ENCODE measurements at regions not wholly inside any gene's neighbourhood (a gene's known extent, or its start where the extent isn't known, plus 50 kb on each side); places are given as distances from the start of the nearest gene placed in this dataset.

DNA sequence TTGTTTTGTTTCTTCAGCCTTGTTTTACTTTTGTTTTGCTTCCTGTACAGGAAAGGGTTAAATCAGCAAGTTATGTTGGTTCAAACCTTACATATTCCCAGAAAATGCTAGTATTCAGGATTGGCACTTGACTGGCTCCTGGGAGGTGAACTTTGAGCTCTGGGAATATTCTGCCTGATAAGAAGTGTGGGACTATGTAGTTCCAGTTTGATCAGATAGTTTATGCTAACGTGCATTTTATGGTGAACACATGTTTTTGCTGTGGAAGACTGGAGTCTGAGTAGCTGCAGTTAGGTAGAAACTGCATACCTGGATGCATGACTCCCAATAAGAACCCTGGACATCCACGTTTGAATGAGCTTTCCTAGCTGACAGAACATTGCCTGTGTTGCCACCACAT is 603.1 kb upstream of the HS6ST1 start:
- DNase-seq (ENCODE audit: low spot score), result no peak
- intact Hi-C loops (cut with DNase I), result no loop called here

DNA sequence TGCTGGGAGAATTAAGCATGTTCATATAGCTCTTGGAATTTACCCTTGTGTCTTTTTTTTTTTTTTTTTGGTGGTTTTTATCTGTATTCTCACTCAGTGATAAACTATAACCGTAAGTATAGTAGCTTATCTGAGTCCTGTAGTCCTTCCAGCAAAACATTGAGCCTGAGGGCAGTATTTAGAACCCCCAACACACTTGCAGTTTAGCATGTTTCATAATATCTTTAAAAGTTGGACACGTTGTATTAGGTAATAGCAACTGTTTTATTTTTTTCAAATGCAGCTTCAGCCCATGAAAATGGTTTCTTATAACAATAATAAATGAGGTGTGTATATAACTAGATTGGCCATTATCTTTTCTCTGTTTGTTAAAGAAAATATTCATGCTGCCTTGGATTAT is 603.5 kb upstream of the HS6ST1 start:
- intact Hi-C loops (cut with DNase I), result no loop called here
- no peak for DNase-seq (ENCODE audit: low spot score)

DNA sequence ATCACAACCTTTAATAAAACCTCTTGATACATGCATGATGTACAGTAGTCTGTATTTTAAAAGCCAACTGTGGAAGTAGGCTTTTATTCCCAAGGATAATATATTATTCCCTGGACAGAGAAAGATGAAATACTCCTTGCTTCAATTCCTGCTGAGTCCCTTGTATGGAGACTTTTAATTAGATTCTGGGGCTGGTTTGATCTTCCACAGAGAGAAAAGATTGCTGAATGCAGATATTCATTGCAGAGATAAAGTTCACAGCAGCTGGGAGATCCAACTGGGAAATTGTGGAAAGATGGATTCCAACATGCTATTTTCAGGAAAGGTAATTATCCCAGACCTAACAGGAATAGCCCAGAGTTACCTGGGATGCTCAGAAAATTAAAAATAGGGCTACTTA is 607.0 kb upstream of the HS6ST1 start:
- no peak for DNase-seq (ENCODE audit: low spot score)
- intact Hi-C loops (cut with DNase I), result no loop called here

DNA sequence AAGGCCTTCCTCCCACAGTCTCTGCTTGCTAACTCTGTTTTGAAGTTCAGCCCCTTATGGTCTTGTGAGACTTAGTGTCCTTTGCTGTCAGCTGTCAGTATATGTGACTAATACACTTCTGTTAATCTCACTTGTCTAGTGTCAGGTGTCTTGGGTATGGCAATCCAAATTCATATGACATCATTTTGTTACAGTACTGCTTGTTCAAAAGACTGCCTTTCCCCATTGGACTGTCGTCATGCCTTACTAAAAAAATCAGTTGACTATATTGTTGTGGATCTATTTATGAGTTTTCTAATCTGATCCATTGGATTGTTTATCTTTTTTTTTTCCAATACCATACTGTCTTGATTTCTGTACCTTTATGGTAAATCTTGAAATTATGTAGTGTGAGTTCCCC is 611.4 kb upstream of the HS6ST1 start:
- DNase-seq (ENCODE audit: low spot score), result no peak
- intact Hi-C loops (cut with DNase I), result no loop called here

DNA sequence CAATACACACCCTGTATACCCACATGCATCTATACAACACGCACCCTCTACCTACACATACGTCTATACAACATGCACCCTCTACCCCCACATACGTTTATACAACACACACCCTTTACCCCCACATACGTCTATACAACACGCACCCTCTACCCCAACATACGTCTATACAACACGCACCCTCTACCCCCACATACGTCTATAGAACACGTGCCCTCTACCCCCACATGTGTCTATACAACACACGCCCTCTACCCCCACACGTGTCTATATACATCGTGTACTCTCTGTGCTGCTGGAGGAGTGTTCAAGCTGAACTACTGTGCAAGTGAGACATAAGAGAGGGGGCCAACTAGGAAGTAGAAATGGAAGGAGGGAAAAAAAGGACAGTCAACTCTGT is 621.7 kb upstream of the HS6ST1 start:
- no peak for DNase-seq (ENCODE audit: low spot score)
- intact Hi-C loops (cut with DNase I), result no loop called here

DNA sequence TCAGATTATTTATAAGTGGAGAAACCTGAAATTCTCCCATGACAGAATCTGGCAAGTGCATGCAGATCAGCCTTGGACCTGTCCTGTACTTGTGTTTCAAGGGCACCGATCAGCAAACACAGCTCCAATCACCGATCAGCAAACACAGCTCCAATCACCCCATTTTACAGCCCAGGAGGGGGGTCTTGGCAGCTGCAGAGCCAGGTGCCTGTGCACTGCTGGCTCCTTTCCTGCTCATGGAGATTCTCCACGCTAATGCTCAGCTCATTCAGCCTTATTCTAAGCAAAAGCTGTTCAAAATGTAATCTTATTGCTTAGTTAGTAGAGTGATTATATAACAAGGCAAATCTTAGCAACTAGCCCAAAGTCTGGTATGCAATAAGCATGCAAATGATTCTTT is 623.1 kb upstream of the HS6ST1 start:
- intact Hi-C loops (cut with DNase I), result no loop called here
- DNase-seq (ENCODE audit: low spot score), result no peak

DNA sequence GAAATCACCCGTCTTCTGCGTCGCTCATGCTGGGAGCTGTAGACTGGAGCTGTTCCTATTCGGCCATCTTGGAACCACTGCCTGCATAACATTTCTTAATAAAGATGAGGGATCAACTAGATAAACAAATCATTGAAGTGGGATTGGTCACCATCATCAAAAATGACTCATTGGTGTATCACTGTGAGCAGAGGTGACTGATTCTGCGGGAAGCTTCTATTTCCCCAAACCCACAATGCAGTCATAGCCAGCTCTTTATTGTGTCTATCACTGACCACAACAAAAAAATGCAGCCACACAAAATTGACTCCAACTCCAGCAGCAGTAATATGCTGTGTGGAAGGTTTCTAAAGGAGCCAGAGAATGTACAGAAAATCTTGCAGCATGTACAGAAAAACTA is 630.7 kb upstream of the HS6ST1 start:
- intact Hi-C loops (cut with DNase I), result loop anchor here in 1 of 2 donors (1.0 kb wide), 1 partner anchor 20 kb away; no protein-coding TSS in a partner anchor
- no peak for DNase-seq (ENCODE audit: low spot score)

DNA sequence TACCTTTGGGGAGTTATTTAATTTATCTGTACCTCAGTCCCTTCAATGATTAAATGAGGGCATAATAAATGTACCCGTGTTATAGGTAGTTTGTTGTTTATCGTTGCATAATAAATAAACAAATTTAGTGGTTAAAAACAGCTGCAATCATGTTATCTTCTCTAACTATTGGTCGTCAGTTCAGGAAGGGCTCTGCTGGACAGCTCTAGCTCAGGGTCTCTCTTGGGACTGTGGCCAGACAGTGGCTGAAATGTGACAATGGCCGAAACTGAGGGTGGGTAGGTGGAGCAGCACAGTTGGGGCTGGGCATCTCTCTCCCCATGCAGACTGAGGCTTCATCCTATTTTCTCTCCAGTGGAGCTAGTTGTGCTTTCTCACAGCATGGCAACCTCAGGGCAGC is 632.1 kb upstream of the HS6ST1 start:
- DNase-seq (ENCODE audit: low spot score), result no peak
- intact Hi-C loops (cut with DNase I), result no loop called here

DNA sequence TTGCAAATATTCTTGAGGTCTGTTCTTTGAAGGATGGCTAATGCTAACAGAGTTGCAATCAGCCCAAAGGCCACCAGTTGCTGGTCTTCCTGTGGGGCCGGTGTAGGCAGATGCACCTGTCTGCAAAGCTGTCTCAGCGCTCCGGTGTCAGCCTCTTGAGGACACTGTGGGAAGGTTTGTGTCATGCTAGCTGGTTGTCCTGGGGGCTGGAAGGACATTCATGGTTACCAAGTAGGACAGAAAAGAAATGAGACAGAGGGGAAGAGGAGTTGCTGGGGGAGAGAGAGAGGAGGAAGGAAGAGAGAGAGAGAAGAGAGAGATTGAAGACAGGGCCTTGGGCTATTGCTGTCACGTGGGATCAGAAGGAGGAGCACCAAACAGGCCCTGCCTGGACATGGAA is 639.6 kb upstream of the HS6ST1 start:
- no peak for DNase-seq (ENCODE audit: low spot score)
- intact Hi-C loops (cut with DNase I), result no loop called here

DNA sequence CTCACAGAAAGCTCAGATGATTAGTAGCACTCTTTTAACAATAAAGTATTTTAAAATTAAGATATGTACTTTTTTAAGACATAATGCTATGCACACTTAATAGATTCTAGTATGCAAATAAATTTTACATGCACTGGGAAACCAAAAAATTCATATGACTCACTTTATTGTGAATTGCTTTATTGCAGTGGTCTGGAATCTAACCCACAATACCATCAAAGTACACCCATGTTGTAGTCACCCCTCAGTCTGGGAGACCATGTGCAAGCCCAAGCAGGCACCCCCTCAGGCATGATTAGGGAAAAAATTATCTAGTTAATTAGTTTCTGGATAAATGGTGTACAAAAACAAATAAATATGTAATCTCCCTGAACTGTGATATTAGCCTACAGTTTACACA is 649.0 kb upstream of the HS6ST1 start:
- DNase-seq (ENCODE audit: low spot score), result no peak
- intact Hi-C loops (cut with DNase I), result no loop called here

DNA sequence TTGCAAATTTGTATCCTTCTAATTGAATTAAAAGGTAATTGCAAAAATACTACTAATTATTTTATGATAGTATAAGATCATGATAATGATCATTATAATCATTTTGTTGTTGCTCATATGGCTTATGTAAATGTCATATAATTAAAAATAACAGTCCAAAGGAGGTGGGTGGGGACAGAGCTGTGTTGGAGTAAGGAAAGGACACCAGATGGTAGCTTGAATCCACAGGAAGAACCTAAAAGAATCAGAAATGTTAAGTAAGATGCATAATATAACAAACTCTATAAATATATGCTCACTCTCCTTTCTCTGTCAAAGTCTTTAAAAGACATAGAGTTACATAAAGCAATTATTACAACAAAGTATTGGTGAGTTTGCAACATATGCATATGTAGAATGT is 650.7 kb upstream of the HS6ST1 start:
- intact Hi-C loops (cut with DNase I), result loop anchor here in 1 of 2 donors (1.0 kb wide), 1 partner anchor 20 kb away; no protein-coding TSS in a partner anchor
- DNase-seq (ENCODE audit: low spot score), result no peak

DNA sequence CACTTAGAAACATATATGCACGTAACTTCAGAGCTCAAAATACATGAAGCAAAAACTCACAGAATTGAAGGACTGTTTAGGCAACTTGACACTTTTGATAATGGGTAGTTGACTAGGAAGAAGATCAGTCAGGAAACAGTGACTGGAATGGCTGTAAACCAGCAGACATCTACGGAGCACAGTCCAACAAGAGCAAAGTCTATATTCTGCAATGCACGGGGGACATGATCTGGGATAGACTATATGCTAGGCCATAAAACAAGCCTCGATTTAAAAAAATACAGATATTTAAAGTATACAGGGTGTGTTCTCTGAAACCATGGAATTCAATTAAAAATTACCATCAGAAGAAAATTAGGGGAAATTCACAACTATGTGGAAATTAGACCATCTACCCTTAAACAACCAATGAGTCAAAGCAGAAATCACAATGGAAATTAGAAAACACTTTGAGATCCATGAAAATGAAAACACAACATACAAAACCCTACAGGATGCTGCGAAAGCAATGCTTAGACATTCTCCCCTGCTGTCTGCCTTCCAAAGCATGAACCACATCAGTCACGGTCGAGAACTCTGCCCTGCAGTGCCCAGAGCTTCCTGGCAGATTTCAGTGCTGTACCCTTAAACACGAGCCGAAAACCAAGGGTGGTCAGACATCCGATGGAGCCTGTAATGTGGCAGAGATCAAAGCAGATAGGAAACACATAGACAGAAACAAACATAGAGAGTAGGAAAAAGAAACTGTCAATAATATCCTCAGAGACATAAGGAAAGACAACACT is 651.9 kb upstream of the HS6ST1 start:
- intact Hi-C loops (cut with DNase I), result no loop called here
- DNase-seq (ENCODE audit: low spot score), result no peak

DNA sequence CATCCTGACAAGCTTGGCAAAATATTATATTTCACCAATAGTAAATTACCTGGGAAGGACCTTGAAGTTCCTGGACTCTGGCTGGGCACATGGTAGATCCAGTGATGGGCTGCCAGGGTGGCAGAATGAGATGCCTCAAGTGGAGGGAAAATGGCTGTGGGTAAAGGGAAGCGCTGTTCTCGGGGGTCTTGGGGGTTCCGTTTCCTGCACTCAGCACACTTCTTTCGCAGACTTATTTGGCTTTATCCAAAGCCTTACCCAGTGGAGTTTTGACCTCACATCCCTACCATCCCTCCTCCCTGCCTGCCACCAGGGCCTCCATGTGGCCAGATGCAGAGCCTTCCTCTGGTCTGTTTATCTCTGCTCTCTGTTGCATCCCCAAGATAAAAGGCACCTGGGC is 654.9 kb upstream of the HS6ST1 start:
- no peak for DNase-seq (ENCODE audit: low spot score)
- intact Hi-C loops (cut with DNase I), result no loop called here

DNA sequence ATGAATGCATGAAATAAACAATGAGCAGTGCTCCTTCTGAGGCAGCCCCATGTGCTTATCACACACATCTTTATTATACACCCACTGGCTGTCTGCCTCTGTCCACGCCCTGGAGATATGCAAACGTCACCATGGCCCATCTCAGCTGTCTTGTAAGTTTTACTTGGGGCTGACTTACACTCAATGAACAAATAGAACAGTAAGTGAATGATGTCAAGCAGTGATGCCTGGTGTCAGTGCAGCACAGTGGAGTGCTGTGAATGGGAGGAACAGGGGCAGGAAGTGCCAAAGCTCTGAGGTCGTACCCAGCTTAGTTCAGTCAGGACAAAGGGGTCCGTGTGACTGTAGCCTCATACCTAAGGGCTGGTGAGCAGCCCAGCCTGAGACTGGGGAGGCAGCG is 659.5 kb upstream of the HS6ST1 start:
- no peak for DNase-seq (ENCODE audit: low spot score)
- intact Hi-C loops (cut with DNase I), result no loop called here

DNA sequence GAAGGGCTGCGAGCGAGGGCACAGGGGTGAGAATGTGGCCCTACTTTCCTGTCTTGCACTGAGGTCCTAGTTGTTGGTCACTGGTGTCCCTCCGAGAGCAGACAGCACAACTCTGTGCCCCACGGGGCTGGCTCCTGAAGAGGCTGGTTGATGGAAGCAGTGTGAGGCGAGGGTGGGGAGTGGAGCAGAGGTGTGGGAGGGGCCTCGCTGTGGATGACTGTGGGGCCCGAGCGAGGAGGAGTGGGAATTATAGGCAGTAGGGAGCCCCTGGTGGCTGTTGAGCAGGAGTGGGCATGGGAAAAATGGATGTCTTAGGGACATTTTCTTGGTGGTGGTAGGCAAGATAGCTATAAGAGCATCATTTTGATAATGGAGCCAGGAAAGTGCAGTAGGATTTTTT is 660.5 kb upstream of the HS6ST1 start:
- no peak for DNase-seq (ENCODE audit: low spot score)
- intact Hi-C loops (cut with DNase I), result no loop called here

DNA sequence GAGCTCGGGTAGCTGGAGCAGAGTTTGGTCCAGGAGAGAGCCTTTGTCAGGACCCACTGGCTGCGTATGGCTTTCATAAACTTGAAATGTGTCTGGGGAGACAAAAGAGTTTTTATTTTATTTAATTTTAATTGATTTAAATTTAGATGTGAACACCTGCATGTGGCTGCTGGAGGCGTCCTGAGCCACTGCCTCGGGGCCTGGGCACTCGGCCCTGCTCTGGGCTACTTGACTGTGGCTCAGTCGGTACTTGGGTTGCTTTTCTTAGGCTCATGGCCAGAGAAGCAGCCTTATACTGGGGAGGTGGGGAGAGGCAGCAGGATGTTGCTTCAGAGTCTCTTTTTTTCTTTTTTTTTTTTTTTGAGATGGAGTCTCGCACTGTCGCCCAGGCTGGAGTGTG is 661.8 kb upstream of the HS6ST1 start:
- intact Hi-C loops (cut with DNase I), result no loop called here
- DNase-seq (ENCODE audit: low spot score), result no peak

DNA sequence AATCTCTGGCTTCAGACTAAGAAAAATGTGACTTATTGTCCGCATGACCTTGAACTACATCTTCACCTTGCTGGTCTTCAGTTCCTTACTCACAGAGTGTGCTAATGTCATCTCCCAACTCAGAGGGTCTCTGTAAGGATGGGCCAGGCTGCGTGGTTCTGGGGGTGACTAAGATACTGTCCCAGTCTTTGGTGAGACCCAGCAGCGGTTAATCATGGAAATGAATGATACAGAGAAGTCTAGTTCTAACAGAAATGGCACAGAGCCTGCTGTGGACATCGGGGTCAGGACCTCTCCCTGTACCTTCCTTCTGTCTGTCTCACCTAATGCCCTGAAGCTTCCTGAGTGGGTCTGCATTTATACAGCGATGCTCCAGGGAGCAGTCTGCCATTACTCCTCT is 662.7 kb upstream of the HS6ST1 start:
- DNase-seq (ENCODE audit: low spot score), result no peak
- intact Hi-C loops (cut with DNase I), result no loop called here

DNA sequence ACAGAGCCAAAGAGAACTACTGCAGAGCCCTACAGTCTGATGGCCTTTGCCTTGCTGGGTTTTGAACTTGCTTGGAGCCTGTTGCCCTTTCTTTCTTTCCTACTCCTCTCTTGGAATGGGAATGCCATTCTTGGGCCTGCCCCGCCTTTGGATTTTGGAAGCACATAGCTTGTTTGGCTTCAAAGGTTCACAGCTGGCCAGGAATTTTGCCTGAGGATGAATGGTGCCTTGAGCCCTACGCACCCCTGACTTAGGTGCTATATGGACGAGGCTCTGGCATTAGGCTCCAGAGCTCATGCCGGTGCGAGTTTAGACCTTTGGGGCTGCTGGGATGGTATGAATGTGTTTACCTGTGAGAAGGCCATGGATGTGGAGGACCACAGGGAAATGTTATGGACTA is 663.3 kb upstream of the HS6ST1 start:
- no peak for DNase-seq (ENCODE audit: low spot score)

DNA sequence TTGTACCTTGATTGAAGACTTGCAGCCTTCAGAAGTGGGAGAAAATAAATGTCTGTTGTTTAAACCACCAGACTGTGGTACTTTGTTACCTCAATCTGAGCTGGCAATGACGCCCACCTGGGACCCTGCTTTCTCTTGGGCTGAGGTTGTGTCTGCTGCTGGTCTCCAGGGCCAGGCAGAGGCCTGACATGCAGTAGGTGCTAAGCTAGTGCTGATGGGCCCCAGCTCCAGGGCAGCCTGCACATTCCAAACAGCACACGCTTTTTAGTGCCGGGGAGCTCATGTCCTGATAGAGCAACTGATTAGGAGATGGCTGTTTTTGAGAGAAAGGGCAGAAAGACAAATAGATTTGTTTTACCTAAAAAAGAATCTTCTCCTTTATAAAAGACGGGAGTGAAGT is 664.0 kb upstream of the HS6ST1 start:
- intact Hi-C loops (cut with DNase I), result no loop called here
- no peak for DNase-seq (ENCODE audit: low spot score)

More for the DNA sequence above, 663.3 kb upstream of the HS6ST1 start:
- intact Hi-C loops (cut with DNase I), result no loop called here

DNA sequence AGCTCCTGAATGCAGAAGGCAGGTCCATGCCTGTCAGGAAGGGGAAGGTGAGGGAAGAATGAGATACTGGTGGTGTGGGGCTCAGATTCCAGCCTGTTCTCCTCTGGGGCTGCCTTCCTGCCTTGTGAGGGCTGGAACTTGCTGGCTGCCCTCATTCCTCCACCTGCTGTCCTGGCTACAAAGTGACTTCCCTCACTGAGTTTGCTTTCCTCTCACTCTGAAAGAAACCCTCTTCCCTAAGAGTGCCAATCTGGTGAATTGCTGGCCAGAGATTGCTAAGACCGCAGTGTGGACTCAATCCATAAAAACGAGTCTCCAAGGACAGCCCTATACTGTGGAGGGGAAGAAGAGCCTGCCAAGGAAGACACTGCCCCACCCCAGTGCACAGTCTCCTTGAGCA is 664.4 kb upstream of the HS6ST1 start:
- DNase-seq (ENCODE audit: low spot score), result no peak
- intact Hi-C loops (cut with DNase I), result no loop called here

DNA sequence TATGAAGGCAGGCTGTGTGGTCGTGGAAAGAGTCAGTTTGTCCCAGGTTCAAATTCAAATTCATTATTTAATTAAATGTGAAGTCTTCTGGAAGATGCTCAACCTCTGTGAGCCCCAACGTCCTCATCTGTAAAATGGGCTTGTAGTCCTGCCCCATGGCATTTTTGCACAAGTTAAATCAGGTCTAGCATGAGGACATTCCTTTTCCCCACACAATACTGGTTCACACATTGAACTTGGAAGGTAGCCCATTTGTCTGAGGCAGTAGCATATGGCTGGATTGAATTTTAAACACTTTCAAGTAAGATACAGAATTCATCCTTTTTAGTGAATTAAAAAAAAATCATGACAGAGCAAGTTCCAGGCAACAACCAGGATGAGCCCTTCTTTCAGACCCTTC is 665.4 kb upstream of the HS6ST1 start:
- intact Hi-C loops (cut with DNase I), result no loop called here
- no peak for DNase-seq (ENCODE audit: low spot score)

DNA sequence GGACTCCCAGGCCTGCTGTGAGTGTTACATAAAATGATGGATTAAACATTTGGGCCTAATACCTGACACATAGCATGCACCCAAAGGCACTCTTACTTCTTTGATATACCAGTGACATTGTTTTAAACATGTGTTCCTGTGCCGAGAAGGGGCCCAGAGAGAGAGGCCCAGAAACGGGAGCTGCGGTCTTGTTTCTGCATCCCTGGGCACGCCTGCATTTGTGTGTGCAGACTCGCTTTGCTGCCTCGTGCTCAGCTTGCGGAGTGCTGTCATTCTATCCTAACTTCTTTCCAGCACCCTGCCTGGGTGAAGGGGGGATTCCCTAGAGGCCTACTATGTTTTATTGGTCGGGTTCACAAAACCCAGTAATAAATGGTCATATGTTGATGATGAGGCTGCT is 666.2 kb upstream of the HS6ST1 start:
- DNase-seq (ENCODE audit: low spot score), result no peak
- intact Hi-C loops (cut with DNase I), result loop anchor here in 1 of 2 donors (5.0 kb wide), 1 partner anchor 203 kb away; no protein-coding TSS in a partner anchor

Data from posterior vena cava (tissue), 2 donors.